MM.1S (cell line): ENCODE measurements at regions not wholly inside any gene's neighbourhood (a gene's known extent, or its start where the extent isn't known, plus 50 kb on each side); places are given as distances from the start of the nearest gene placed in this dataset.

ENCODE experiments used
- DNase-seq: peaks from one replicate; pipeline ENCODE4 v3.0.0-alpha.2; 2015
- H2AFZ ChIP-seq: fragments of 300-600 bp; sonication (generic); 2 replicates; pipeline ENCODE4 v1.6.0; 2016; ENCODE audit warnings: antibody characterized with exemption, low read length
- H3F3A ChIP-seq: fragments of 300-600 bp; sonication (generic); 2 replicates; pipeline ENCODE4 v1.6.1; 2016; ENCODE audit warnings: mild to moderate bottlenecking, antibody characterized with exemption, low read length, moderate library complexity, mixed read lengths; ENCODE audit not compliant: insufficient read depth
- H3K27ac ChIP-seq: fragments of 300-600 bp; sonication (generic); 2 replicates; pipeline ENCODE4 v1.5.1; 2016; ENCODE audit warnings: mild to moderate bottlenecking, low read length
- H3K27me3 ChIP-seq: fragments of 300-600 bp; sonication (generic); replicated peaks from 2 replicates; pipeline ENCODE4 v1.6.0; 2016; ENCODE audit warnings: low read length; ENCODE audit not compliant: insufficient read depth
- H3K36me3 ChIP-seq: fragments of 300-600 bp; sonication (generic); replicated peaks from 2 replicates; pipeline ENCODE4 v1.6.1; 2016; ENCODE audit warnings: mild to moderate bottlenecking, low read length, mixed read lengths; ENCODE audit not compliant: insufficient read depth
- H3K4me1 ChIP-seq: fragments of 300-600 bp; sonication (generic); 2 replicates; pipeline ENCODE4 v1.6.1; 2016; ENCODE audit warnings: low read length, mixed read lengths
- H3K4me2 ChIP-seq: fragments of 300-600 bp; sonication (generic); 2 replicates; pipeline ENCODE4 v1.6.0; 2016; ENCODE audit warnings: low read depth, low read length
- H3K4me3 ChIP-seq: fragments of 300-600 bp; sonication (generic); 2 replicates; pipeline ENCODE4 v1.5.1; 2016; ENCODE audit warnings: low read length, mixed read lengths
- H3K79me2 ChIP-seq: fragments of 300-600 bp; sonication (generic); 2 replicates; pipeline ENCODE4 v1.6.1; 2016; ENCODE audit warnings: mixed run types, low read length, mixed read lengths
- H3K9ac ChIP-seq: fragments of 300-600 bp; sonication (generic); 2 replicates; pipeline ENCODE4 v1.6.1; 2016; ENCODE audit warnings: low read length, mixed read lengths
- H3K9me2 ChIP-seq: fragments of 300-600 bp; sonication (generic); replicated peaks from 2 replicates; pipeline ENCODE4 v1.6.1; 2016; ENCODE audit warnings: mild to moderate bottlenecking, low read length, mixed read lengths; ENCODE audit not compliant: insufficient read depth
- H3K9me3 ChIP-seq: fragments of 300-600 bp; sonication (generic); replicated peaks from 2 replicates; pipeline ENCODE4 v1.6.1; 2016; ENCODE audit warnings: mild to moderate bottlenecking, low read length, mixed read lengths; ENCODE audit not compliant: insufficient read depth
- H4K20me1 ChIP-seq: fragments of 300-600 bp; sonication (generic); 2 replicates; pipeline ENCODE4 v1.6.1; 2016; ENCODE audit warnings: mild to moderate bottlenecking, low read length, moderate library complexity, mixed read lengths; ENCODE audit not compliant: insufficient read depth
- EZH2 ChIP-seq: fragments of 300-600 bp; sonication (generic); optimal IDR thresholded peaks from 2 replicates; pipeline ENCODE3; 2017; ENCODE audit warnings: low read depth, mild to moderate bottlenecking, antibody characterized with exemption, low read length, mixed read lengths
- EZH2phosphoT487 ChIP-seq: fragments of 300-600 bp; sonication (generic); IDR thresholded peaks from 2 replicates; pipeline ENCODE4 v1.6.1; 2018; ENCODE audit warnings: antibody characterized with exemption, low read length
- TF ChIP-seq, protein P1 (sequence below): fragments of 300-600 bp; sonication (generic); IDR thresholded peaks from 2 replicates; pipeline ENCODE4 v1.5.1; 2016; ENCODE audit warnings: antibody characterized with exemption, low read length, mixed read lengths

GRCh38 chr12:28620281-28620680 is 430.0 kb downstream of the CCDC91 start:
- H4K20me1 ChIP-seq: no peaks in the 10 kb centered on the region
- TF ChIP-seq, protein P1, sequence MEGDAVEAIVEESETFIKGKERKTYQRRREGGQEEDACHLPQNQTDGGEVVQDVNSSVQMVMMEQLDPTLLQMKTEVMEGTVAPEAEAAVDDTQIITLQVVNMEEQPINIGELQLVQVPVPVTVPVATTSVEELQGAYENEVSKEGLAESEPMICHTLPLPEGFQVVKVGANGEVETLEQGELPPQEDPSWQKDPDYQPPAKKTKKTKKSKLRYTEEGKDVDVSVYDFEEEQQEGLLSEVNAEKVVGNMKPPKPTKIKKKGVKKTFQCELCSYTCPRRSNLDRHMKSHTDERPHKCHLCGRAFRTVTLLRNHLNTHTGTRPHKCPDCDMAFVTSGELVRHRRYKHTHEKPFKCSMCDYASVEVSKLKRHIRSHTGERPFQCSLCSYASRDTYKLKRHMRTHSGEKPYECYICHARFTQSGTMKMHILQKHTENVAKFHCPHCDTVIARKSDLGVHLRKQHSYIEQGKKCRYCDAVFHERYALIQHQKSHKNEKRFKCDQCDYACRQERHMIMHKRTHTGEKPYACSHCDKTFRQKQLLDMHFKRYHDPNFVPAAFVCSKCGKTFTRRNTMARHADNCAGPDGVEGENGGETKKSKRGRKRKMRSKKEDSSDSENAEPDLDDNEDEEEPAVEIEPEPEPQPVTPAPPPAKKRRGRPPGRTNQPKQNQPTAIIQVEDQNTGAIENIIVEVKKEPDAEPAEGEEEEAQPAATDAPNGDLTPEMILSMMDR: no peak
- no peak for TF ChIP-seq EZH2phosphoT487
- no peak for TF ChIP-seq EZH2
- no peaks in the 10 kb centered on the region for H3K9me2 ChIP-seq
- H3K4me3 ChIP-seq: no peak overlapping the region
- no peaks in the 10 kb centered on the region for H3K36me3 ChIP-seq
- H3K79me2 ChIP-seq: no peaks in the 10 kb centered on the region
- H3K4me2 ChIP-seq: no peak overlapping the region
- H3K4me1 ChIP-seq: no peaks in the 10 kb centered on the region
- H3F3A ChIP-seq: no peaks in the 10 kb centered on the region
- DNase-seq: no peak
- no peaks in the 10 kb centered on the region for H3K9me3 ChIP-seq
- no peak overlapping the region for H3K27ac ChIP-seq
- no peaks in the 10 kb centered on the region for H3K27me3 ChIP-seq
- no peak overlapping the region for H2AFZ ChIP-seq
- no peak overlapping the region for H3K9ac ChIP-seq

DNA sequence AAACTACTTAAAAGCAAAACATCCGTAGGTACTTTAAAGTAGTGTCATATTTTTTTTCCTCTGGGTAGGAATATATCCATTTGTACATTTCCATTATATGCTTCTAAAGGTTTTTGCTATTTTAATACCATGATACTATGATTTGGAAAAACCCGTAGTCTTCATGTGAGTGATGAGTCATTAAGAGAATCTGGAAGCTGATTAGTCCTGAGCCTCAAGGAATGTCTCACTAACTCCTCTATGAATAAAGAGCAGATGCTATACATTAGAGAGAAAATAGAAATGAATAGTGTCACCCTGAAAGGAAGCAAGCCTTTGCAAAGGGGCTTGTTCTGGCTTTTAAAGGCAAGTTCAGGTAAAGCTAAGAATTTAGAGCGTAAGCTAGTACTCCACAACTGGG is 432.1 kb downstream of the CCDC91 start:
- no peak for DNase-seq
- Histone ChIP-seq H3K9ac (no peak overlapping the region), H3K4me3 (no peak overlapping the region), H3K9me2 (no peaks in the 10 kb centered on the region), H3K4me2 (no peak overlapping the region), H3K9me3 (no peaks in the 10 kb centered on the region), H3K27ac (no peak overlapping the region), H3K36me3 (no peaks in the 10 kb centered on the region), H4K20me1 (no peaks in the 10 kb centered on the region), H2AFZ (no peak overlapping the region), H3K27me3 (no peaks in the 10 kb centered on the region), H3F3A (no peaks in the 10 kb centered on the region), H3K4me1 (no peaks in the 10 kb centered on the region), H3K79me2 (no peaks in the 10 kb centered on the region)
- TF ChIP-seq EZH2phosphoT487 (no peak), EZH2 (no peak)
- TF ChIP-seq, protein P1: no peak

DNA sequence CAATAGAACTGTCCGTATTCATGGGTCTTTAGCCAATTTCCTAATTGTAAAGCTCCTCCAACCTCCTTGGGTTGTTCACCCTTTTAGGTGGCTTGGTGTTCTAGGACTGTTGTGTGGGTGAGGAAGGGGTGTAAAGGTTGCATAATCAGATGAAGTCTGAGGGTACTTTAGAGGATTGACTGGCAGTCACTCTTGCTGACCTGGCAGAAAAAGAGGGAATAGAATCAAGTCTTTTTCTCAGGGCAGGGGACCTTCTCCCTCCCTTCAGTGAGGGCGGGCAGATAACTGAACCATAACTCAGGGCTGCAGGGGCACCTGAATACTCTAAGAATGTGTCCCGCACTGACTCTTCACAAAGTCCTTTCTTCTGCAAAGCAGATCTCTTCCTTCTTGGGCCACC is 436.2 kb downstream of the CCDC91 start:
- Histone ChIP-seq H3K79me2 (no peaks in the 10 kb centered on the region), H3K4me3 (no peak overlapping the region), H3K9ac (no peak overlapping the region), H3K4me1 (no peaks in the 10 kb centered on the region), H3K4me2 (no peak overlapping the region), H2AFZ (no peak overlapping the region), H3K27ac (no peak overlapping the region), H3F3A (no peaks in the 10 kb centered on the region), H3K9me3 (no peaks in the 10 kb centered on the region), H4K20me1 (no peaks in the 10 kb centered on the region), H3K9me2 (no peaks in the 10 kb centered on the region), H3K27me3 (no peaks in the 10 kb centered on the region), H3K36me3 (no peaks in the 10 kb centered on the region)
- TF ChIP-seq, protein P1: no peak
- TF ChIP-seq EZH2phosphoT487 (no peak), EZH2 (no peak)
- DNase-seq: no peak
